ENCODE measurements at regions not wholly inside any gene's neighbourhood (a gene's known extent, or its start where the extent isn't known, plus 50 kb on each side); places are given as distances from the start of the nearest gene placed in this dataset.

- DNase-seq (ENCODE audit: low read depth in 1 of 2, low spot score in 1 of 2): no peak
Observed at GRCh38 chr15:38692789-38693062, 128.1 kb upstream of the RASGRP1 start.

GRCh38 chr15:38695249-38696108 lies 130.9 kb upstream of the RASGRP1 start:
- no peak for DNase-seq (ENCODE audit: low read depth in 1 of 2, low spot score in 1 of 2)

GRCh38 chr15:38696109-38696727 lies 131.6 kb upstream of the RASGRP1 start:
- peak in 1 of 2 donors; percentile 63 for DNase-seq (ENCODE audit: low read depth in 1 of 2, low spot score in 1 of 2)

GRCh38 chr15:38696790-38697495 lies 132.3 kb upstream of the RASGRP1 start:
- no peak for DNase-seq (ENCODE audit: low read depth in 1 of 2, low spot score in 1 of 2)

- DNase-seq (ENCODE audit: low read depth in 1 of 2, low spot score in 1 of 2): no peak
Observed at GRCh38 chr15:38698254-38698653, 133.6 kb upstream of the RASGRP1 start.

GRCh38 chr15:38699633-38700230 lies 135.1 kb upstream of the RASGRP1 start:
- DNase-seq (ENCODE audit: low read depth in 1 of 2, low spot score in 1 of 2): peak in 1 of 2 donors; percentile 61

- no peak for DNase-seq (ENCODE audit: low read depth in 1 of 2, low spot score in 1 of 2)
Observed at GRCh38 chr15:38701149-38701548, 136.5 kb upstream of the RASGRP1 start.

- DNase-seq (ENCODE audit: low read depth in 1 of 2, low spot score in 1 of 2): no peak
Observed at GRCh38 chr15:38702178-38702912, 137.7 kb upstream of the RASGRP1 start.

- no peak for DNase-seq (ENCODE audit: low read depth in 1 of 2, low spot score in 1 of 2)
Observed at GRCh38 chr15:38705436-38706219, 141.0 kb upstream of the RASGRP1 start.

GRCh38 chr15:38706956-38707355 lies 142.3 kb upstream of the RASGRP1 start:
- no peak for DNase-seq (ENCODE audit: low read depth in 1 of 2, low spot score in 1 of 2)

- DNase-seq (ENCODE audit: low read depth in 1 of 2, low spot score in 1 of 2): peak in 1 of 2 donors; percentile 35
Observed at GRCh38 chr15:38707802-38708671, 143.4 kb upstream of the RASGRP1 start.

GRCh38 chr15:38708672-38709180 lies 144.1 kb upstream of the RASGRP1 start:
- no peak for DNase-seq (ENCODE audit: low read depth in 1 of 2, low spot score in 1 of 2)

- no peak for DNase-seq (ENCODE audit: low read depth in 1 of 2, low spot score in 1 of 2)
Observed at GRCh38 chr15:38709196-38709595, 144.6 kb upstream of the RASGRP1 start.

- no peak for DNase-seq (ENCODE audit: low read depth in 1 of 2, low spot score in 1 of 2)
Observed at GRCh38 chr15:38714309-38715072, 149.9 kb upstream of the RASGRP1 start.

GRCh38 chr15:38720893-38721567 lies 156.4 kb upstream of the RASGRP1 start:
- no peak for DNase-seq (ENCODE audit: low read depth in 1 of 2, low spot score in 1 of 2)

GRCh38 chr15:38721568-38721945 lies 156.9 kb upstream of the RASGRP1 start:
- no peak for DNase-seq (ENCODE audit: low read depth in 1 of 2, low spot score in 1 of 2)

GRCh38 chr15:38722236-38722635 lies 157.6 kb upstream of the RASGRP1 start:
- DNase-seq (ENCODE audit: low read depth in 1 of 2, low spot score in 1 of 2): no peak

- DNase-seq (ENCODE audit: low read depth in 1 of 2, low spot score in 1 of 2): no peak
Observed at GRCh38 chr15:38724827-38725226, 160.2 kb upstream of the RASGRP1 start.

Measured in activated CD4-positive, alpha-beta T cell treated with anti-CD3 and anti-CD28 coated beads, Interleukin-2, amount 50 U/mL, for 24 hours (primary cell).